ENCODE measurements at regions not wholly inside any gene's neighbourhood (a gene's known extent, or its start where the extent isn't known, plus 50 kb on each side); places are given as distances from the start of the nearest gene placed in this dataset.

DNA sequence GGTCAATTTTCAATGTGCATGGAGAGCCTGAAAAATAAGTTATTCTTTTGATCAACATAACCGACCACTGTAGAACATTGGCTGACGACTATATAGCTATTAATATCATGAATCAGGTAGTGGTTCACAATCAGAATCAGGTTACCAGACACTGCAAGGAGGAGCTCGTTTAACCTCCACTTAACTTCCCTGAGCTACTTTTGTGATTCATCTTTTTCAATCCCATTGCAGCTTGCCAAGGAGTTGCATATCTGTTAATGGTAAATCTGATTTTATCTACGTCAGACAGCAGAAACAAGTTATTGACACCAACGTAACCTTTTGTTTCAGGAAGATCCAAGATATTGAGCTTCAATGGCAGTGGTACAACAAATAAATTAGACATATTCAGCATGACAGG lies 2263.8 kb upstream of the ACO1 start:
- ATAC-seq (no peak), DNase-seq (ENCODE audit: missing footprints) (no peak)
- intact Hi-C loops (cut with DNase I) = no loop called here

DNA sequence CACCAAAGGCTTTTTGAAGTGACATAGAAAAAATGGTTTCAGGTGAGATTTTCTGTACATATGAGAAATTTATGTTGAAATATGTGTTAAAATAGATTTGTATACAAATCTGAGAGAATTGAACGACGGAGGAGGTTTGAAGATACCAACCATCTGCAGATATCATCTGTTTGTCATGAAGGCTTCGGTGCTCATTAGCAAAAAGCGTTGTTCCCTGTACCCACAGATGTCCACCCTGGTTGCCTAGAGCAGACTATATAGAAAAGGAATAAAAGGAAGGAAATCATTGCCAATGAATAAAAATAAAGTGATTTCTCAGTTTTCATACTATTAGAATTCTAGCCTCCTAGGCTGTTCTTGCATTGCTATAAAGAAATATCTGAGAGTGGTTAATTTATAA lies 2262.8 kb upstream of the ACO1 start:
- no peak for DNase-seq (ENCODE audit: missing footprints)
- intact Hi-C loops (cut with DNase I) = no loop called here
- ATAC-seq = no peak

DNA sequence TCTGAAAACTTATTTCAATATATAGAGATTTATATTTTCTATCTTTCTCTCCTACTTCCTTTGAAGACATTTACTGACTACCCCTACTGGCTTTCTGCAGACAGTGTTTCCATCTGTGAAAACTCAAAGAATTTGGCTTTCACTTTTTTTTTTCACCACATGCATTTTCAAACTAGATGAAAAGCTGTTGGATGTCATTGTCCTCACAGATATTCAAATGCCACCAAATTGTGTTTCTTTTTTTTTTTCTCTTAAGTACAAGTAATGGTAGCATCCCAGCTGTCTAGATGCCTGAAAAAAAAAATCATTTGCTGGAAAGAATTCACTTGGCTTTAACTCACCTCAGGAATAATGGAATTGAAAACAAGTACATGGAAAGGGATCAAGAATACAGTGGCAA lies 2258.6 kb upstream of the ACO1 start:
- no peak for ATAC-seq
- intact Hi-C loops (cut with DNase I) = no loop called here
- DNase-seq (ENCODE audit: missing footprints) = no peak

DNA sequence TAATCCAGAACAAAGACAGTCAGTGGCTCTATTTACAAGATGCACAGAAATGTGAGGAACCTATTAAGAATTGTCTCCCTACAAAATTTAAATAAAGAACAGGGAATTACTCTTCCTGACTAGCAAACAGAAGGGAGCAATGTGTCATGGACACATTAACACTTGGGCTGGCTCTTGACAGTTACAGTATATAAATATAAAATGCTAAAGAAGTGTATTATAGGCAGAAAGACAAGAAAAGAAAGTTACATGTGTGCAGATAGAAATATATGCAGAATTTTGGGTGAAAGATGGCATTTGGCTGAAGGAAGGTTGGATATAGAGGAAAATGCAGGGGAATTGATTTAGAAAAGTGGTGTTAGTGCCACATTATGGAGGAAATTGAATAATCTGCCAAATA lies 2257.1 kb upstream of the ACO1 start:
- no peak for ATAC-seq
- intact Hi-C loops (cut with DNase I) = no loop called here
- no peak for DNase-seq (ENCODE audit: missing footprints)

DNA sequence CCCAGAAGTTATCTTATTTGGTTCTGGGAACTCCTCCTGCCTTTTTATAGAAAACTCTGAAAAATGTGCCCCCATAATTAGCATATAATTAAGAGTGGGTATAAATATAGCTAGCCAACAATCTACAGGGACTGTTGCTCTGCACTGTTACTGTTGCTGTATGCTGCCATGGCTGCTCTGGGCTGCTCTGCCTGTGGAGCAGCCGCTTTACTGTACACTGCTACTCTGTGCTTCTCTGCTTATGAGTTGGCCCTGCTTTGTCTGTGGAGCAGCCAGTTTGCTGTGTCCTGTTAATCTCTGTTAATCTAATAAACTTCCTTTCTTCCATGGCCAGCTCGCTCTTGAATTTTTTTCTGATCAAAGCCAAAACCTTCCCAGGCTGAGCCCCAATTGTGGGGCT lies 2244.0 kb upstream of the ACO1 start:
- DNase-seq (ENCODE audit: missing footprints) = no peak
- intact Hi-C loops (cut with DNase I) = no loop called here
- no peak for ATAC-seq

DNA sequence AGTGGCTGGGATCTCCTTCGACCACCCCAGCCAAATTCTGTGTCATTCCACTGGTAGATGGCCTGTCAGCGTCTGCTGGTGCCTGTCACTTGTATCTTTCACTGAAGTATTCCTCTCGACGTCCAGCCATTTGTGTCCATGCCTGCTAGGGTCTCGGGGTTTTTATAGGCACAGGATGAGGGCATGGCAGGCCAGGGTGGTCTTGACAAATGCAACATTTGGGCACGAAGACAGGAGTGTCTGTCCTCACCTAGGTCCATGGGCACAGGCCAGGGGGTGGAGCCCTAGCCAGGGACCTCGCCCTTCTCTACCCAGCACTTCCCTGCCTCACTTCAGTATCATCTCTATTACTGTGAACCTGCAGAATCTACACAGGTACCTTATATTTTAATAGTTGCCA lies 2223.9 kb upstream of the ACO1 start:
- intact Hi-C loops (cut with DNase I) = no loop called here
- ATAC-seq (no peak), DNase-seq (ENCODE audit: missing footprints) (no peak)

DNA sequence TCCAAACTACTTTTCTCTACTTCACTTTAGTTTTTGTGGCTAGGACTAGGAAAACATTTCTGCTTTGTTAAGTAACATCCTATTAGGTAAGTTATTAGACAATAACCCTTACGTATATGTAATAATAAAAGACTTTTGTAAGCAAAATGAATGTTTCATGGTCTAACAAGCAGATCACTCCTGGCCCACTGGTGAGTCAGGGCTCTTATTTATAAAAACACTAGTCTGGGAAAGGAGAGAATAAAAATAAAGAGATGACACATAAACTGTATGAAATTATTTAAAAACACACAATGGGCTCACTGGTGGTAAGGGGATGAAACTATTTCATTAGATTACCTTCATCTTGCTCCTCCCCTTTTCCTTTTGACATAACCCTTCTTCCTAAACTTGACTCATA lies 2212.2 kb upstream of the ACO1 start:
- intact Hi-C loops (cut with DNase I) = no loop called here
- no peak for ATAC-seq
- no peak for DNase-seq (ENCODE audit: missing footprints)

DNA sequence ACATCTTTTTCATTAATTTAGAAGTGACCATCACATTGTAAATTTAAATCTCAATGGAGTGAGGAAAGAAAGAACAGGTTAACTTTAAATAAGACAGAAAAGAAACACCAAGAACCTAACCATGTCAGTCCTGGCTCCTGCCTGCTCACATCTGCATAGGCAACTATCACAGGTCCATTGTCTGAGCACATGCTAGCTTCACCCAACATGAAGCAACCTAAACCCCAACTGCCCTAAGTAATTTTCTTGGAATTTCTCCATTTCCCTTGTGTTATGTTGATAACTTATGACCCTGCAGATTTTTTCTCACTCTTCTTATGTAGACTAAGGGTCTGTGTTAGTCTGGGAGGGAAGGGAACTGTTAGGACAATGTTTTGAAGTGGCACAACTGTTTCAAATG lies 2205.8 kb upstream of the ACO1 start:
- DNase-seq (ENCODE audit: missing footprints) (no peak), ATAC-seq (no peak)
- intact Hi-C loops (cut with DNase I) = no loop called here

DNA sequence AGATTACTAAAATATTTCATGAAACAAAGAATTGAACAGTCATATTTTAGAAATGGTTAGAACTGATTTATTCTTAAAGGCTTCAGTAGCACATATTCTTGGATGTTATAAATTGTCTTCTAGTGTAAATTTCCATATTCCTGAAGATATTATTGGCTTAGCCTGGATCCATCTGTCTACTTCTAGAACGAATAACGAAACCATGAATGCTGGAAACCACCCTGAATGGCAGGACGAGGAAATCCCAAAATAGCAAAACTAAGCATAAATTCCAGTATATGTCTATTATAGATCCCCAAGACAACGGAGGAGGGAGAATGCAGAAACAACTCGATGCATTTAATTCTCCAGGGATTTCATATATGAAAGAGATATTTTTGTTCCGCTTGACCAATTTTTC lies 2191.0 kb upstream of the ACO1 start:
- DNase-seq (ENCODE audit: missing footprints) = no peak
- intact Hi-C loops (cut with DNase I) = no loop called here
- no peak for ATAC-seq

DNA sequence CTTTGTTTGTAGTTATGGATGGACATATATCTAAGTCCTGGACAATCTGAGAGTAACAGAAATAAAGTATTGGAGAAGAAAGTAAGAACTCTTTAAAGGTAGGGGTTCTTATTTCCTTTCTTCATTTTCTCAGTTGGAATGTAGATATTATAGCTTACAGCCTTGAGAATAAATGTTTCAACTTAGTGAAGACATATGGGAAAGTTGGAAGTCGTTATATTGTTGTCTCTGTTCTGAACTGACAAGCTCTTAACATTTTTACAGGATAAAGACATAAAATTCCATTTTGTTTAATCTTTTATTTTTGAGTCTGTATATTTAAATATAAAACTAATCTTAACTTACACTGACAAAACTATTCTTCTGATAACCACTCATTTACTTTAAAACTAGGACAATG lies 2187.5 kb upstream of the ACO1 start:
- ATAC-seq (no peak), DNase-seq (ENCODE audit: missing footprints) (no peak)
- intact Hi-C loops (cut with DNase I) = no loop called here

DNA sequence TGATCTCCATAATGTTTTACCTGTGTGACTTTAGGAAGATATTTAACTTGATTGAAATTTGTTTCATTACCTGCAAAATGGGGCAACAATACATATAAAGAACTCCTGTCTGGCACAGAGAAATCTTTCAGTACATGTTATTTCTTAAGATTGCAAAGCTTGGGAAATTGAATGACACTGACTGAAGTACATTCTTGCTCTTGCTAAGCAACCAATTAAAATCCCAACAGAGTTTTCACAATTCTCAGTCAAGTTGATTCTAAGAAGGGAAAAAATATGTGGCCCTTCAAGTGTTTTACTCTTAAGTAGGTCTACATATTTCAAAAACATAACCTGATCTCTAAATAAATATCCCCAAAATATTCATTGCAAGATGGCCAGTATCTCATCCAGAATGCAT lies 2187.0 kb upstream of the ACO1 start:
- no peak for ATAC-seq
- intact Hi-C loops (cut with DNase I) = no loop called here

DNA sequence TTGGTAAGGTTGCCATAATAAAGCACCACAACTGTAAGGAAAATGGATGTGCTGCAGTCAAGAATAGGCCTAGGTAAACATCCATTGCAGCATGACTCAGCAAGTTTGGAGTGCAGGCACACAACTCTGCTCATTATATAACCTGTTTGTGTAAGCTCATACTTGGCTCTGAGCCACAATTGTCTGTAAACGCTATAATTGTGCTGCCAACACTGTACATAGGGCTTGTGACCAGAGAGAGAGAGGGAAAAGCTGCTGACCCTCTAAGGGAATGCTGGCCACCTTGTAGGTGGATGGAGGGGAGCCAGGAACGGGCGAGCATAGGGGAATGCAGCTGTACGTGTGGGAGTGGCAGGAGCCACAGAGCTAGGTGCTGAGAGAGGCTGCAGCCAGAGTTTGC lies 2186.5 kb upstream of the ACO1 start:
- no peak for DNase-seq (ENCODE audit: missing footprints)
- ATAC-seq = no peak
- intact Hi-C loops (cut with DNase I) = no loop called here

More for the DNA sequence above, 2187.0 kb upstream of the ACO1 start:
- DNase-seq (ENCODE audit: missing footprints) = no peak

DNA sequence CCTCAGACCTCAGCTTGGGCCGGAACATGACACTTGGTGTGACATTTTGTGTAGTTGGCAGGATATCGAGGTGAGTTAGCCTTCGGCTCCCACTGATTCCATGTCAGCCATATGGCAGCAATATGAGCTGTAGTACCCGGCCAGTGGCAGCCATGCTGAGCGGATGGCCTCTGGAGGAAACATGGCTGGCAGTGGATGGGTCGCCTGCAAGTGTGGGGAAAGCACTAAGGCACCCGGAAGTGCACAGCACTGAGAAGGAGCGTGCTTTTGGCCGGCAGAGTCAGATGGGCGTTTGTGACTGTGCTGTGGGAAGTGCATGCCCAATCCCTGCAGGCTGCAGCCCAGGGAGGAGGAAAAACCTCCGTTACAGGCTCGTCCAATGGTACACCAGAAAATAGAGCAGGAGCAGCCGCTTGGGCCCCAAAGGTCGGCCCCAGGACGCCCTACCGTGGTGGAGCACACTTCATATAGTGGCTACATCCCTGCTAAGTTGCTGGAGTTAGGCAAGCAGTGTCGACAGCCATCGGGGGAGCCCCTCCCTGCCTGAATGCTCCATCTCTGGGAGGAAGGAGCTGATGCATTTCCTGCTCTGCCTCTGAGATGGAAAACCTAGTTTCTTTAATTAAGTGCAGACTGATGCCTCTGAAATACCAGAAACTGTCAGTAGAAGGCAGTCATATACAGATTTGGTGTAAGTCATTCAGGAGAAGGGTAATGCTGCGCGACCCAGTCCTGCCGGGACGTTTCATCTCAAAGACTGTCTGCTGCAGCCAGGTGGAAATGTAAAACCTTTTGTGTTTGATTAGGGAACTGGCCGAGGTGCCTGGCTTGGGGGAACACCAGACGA lies 2185.8 kb upstream of the ACO1 start:
- DNase-seq (ENCODE audit: missing footprints) (no peak), ATAC-seq (no peak)
- intact Hi-C loops (cut with DNase I) = no loop called here

DNA sequence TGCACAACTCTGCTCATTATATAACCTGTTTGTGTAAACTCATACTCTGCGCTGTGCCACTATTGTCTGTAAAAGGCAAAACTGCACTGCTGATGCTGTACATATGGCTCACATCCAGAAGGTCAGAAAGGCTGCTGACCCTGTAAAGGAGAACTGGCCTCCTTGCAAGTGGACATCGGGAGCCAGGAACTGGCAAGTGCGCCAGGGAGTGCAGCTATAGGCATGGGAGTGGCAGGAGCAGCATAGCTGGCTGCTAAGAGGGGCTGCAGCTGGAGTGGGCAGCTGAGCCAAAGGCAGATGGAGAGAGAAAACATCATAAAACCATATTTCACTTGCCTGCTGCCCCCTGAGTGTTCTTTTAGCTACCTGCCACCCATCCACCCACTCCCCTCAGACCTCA lies 2183.4 kb upstream of the ACO1 start:
- intact Hi-C loops (cut with DNase I) = no loop called here
- DNase-seq (ENCODE audit: missing footprints) (peak; percentile 50), ATAC-seq (no peak)

DNA sequence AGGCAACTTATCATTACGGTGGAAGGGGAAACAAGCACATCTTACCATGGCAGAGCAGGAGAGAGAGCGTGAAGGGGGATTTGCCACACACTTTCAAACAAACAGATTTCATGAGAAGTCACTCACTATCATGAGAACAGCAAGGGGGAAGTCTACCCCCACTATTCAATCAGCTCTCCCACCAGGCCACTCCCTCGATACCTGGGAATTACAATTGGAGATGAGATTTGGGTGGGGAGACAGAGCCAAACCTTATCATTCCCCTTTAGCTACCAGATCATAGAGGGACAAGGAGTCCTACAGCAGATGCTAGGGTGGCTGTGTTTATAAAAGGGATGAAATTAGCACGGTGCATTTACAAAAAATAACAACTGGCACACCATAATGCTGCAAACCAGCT lies 2149.4 kb upstream of the ACO1 start:
- intact Hi-C loops (cut with DNase I) = no loop called here
- DNase-seq (ENCODE audit: missing footprints) (no peak), ATAC-seq (no peak)

DNA sequence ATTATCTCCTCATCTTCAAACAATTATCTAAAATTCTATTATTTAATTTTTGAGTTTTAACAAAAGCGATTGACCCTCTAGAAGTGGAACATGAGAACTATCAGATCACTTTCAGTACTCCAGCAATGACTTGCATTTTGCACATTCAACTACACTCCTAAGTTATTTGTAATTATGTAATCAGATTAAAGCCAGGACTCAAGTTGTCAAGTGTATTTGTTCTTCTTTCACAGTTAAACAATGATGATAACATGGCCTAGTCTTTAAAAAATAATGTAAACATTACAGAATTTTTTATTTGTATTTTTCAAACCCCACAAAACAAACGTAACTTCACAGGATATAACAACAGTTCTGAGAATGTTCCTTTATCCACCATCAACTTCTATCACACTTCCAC lies 2148.9 kb upstream of the ACO1 start:
- intact Hi-C loops (cut with DNase I) = no loop called here
- DNase-seq (ENCODE audit: missing footprints) = no peak
- no peak for ATAC-seq

DNA sequence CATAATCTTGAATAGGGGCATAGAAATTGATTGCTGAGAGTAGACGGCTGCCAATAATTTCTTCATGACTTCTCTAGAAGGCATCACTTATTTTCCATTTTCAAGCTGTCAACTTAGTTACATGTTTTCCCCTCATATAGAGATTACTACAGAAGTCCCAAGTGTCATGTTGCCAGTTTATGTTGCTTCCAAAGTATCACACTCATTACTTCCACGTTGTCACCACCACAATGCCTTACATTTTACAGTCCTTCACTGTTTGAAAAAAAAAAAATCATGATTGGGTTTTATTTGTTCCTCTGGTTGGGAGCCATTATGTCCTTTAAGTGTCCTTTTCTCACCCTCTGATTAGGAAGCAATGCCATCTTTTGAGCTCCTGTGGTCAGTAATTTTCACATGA lies 2144.6 kb upstream of the ACO1 start:
- intact Hi-C loops (cut with DNase I) = no loop called here
- ATAC-seq (no peak), DNase-seq (ENCODE audit: missing footprints) (no peak)

DNA sequence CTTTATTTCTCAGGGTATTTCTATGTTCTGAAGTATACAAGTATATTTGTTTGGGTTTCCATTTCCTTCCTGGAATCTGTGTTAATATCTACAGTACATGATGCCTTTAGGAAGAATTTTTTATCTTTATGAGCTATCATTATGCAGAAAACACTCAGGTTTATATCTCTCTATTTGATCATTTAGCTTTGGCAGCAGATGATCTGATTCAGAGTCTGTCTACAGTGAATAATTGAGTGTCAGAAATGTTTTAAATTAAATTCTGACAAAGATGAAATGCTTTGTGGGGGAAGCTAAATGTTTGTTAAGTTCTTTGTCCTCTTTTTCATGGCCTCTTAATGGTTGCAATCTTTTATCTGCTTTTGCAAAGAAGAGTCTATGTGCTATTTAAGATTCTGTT lies 2141.0 kb upstream of the ACO1 start:
- DNase-seq (ENCODE audit: missing footprints) = no peak
- intact Hi-C loops (cut with DNase I) = no loop called here
- ATAC-seq = no peak

DNA sequence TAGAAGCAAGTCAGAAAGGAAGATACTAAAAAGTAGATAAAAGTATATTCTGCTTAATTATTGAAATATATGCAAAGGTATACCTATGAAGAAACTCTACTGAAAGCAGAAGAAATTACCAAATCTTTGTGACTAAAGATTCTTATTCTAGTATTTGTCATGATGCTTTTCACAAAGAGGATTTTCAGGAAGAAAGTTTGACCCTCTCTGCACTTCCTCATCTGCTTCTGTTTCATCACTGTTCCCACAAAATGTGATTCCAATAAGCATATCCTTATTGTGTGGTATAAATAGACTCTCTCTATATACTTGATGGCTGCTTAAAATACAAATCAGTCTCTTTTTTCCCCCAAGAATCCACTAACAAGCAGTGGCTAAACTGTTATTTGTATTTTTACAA lies 2139.6 kb upstream of the ACO1 start:
- intact Hi-C loops (cut with DNase I) = no loop called here
- ATAC-seq (no peak), DNase-seq (ENCODE audit: missing footprints) (no peak)

DNA sequence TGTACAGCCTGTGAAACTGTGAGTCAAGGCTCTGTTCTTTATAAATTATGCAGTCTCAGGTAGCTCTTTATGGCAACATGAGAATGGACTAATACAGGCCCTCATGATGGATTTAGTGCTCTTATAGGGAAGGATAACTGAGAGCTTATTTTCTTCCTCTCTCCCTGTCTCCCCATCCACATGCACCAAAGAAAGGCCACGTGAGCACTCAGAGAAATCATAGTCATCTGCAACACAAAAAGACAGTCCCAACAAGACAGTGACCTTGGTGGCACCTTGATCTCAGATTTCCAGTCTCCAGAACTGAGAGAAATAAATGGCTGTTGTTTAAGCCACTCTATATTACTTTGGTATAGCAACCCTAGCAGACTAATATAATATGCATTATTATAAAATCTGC lies 2133.6 kb upstream of the ACO1 start:
- DNase-seq (ENCODE audit: missing footprints) (no peak), ATAC-seq (no peak)
- intact Hi-C loops (cut with DNase I) = no loop called here

DNA sequence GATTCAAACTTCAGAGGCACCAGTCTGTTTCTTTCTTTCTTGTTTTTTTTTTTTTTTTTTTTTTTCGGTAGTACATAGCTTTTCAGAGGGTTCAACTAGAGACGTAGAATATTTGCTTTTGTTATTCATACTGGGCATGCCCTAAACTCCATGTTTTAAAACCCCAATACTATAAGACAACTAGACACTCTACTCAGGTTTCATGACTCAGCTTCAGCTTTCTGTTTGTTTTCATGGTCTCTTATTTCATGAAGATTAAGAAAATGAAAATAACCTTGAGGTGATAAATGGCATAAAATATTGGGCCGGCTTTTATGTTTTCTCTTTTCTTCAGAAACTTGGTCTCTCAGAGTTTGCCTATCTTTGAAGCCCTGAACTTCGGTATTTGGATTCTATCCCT lies 2126.3 kb upstream of the ACO1 start:
- intact Hi-C loops (cut with DNase I) = no loop called here
- no peak for ATAC-seq

More for the DNA sequence above, 2126.3 kb upstream of the ACO1 start:
- DNase-seq (ENCODE audit: missing footprints) = no peak

Measured in Right ventricle myocardium inferior (tissue), 1 donor.